ENCODE measurements at regions not wholly inside any gene's neighbourhood (a gene's known extent, or its start where the extent isn't known, plus 50 kb on each side); places are given as distances from the start of the nearest gene placed in this dataset.

DNA sequence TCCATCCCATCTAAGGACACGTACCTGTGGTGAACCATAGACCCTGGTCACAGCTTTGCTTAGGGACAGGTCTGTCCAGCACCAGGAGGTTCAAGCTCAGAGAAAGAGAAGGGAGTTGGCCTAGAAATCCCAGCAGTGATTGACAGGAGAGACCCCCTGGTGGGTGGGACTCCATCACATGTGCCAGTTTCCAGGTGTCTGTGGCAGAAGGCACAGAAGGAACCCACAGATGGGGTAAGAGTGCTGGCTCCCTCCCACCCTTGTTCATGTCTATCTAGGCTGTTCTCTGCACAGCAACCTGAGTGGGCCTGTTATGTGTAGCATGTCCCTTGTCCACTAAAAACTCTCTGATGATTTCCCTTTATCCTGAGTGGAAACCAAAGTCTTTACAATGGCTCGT is 54.0 kb upstream of the GRB10 start:
- peaks cover 38% of the 10 kb centered on the region for H3K27me3 Mint-ChIP-seq (ENCODE audit: insufficient read depth)
- H3K9me3 Mint-ChIP-seq, result no peaks in the 10 kb centered on the region
- no peak for DNase-seq
- H3K4me3 Mint-ChIP-seq, result no peak overlapping the region
- no peaks in the 10 kb centered on the region for H3K36me3 Mint-ChIP-seq (ENCODE audit: low read depth)
- H3K4me1 Mint-ChIP-seq (ENCODE audit: low read depth), result peaks cover 50% of the 10 kb centered on the region
- TF ChIP-seq, protein P1, sequence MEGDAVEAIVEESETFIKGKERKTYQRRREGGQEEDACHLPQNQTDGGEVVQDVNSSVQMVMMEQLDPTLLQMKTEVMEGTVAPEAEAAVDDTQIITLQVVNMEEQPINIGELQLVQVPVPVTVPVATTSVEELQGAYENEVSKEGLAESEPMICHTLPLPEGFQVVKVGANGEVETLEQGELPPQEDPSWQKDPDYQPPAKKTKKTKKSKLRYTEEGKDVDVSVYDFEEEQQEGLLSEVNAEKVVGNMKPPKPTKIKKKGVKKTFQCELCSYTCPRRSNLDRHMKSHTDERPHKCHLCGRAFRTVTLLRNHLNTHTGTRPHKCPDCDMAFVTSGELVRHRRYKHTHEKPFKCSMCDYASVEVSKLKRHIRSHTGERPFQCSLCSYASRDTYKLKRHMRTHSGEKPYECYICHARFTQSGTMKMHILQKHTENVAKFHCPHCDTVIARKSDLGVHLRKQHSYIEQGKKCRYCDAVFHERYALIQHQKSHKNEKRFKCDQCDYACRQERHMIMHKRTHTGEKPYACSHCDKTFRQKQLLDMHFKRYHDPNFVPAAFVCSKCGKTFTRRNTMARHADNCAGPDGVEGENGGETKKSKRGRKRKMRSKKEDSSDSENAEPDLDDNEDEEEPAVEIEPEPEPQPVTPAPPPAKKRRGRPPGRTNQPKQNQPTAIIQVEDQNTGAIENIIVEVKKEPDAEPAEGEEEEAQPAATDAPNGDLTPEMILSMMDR (IDR thresholded peaks at IDR 0.05), result no peak
- no peak overlapping the region for H3K27ac Mint-ChIP-seq

DNA sequence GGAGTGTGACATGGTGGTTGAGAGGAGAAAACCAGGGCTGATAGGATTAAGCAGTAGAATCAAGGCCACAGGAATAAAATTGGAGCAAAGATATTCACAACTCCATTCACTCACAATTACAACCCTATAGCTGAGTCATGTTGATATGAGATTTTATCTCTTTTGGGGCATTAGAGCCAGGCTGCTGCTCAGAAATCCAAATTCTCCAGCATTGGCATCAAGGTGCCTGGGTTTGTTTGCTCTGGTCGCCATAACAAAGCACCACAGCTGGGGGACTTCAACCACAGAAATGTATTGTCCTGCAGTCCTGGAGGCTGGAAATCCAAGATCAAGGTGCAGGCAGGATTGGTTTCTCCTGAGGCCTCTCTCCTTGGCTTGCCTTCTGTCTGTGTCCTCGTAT is 52.5 kb upstream of the GRB10 start:
- peaks cover 50% of the 10 kb centered on the region for H3K4me1 Mint-ChIP-seq (ENCODE audit: low read depth)
- no peak overlapping the region for H3K4me3 Mint-ChIP-seq
- no peak for DNase-seq
- TF ChIP-seq, protein P1 (IDR thresholded peaks at IDR 0.05), result no peak
- H3K27ac Mint-ChIP-seq, result no peak overlapping the region; the same call in 1 of the 2 replicates
- no peaks in the 10 kb centered on the region for H3K9me3 Mint-ChIP-seq
- peaks cover 34% of the 10 kb centered on the region for H3K27me3 Mint-ChIP-seq (ENCODE audit: insufficient read depth)
- no peaks in the 10 kb centered on the region for H3K36me3 Mint-ChIP-seq (ENCODE audit: low read depth)

DNA sequence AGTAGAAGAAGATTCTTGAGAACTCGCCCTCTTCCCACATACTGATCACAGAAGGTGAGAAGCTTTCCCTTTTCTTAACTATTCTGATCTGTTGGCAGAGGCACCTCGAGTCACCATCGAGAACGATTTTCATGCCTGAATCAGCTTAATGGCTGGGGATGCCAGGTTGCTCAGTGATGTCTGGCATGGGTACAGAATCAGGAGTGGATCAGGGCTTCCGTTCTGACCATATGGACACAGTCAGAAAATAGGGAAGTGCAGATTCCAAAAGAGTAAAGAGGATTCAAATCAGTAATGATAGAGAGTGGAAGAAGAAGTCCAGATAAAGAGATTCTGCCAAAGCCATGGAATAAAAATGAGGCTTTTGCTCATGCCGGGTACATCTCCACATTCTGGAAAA is 52.0 kb upstream of the GRB10 start:
- H3K9me3 Mint-ChIP-seq, result no peaks in the 10 kb centered on the region
- H3K27me3 Mint-ChIP-seq (ENCODE audit: insufficient read depth), result peaks cover 34% of the 10 kb centered on the region

DNA sequence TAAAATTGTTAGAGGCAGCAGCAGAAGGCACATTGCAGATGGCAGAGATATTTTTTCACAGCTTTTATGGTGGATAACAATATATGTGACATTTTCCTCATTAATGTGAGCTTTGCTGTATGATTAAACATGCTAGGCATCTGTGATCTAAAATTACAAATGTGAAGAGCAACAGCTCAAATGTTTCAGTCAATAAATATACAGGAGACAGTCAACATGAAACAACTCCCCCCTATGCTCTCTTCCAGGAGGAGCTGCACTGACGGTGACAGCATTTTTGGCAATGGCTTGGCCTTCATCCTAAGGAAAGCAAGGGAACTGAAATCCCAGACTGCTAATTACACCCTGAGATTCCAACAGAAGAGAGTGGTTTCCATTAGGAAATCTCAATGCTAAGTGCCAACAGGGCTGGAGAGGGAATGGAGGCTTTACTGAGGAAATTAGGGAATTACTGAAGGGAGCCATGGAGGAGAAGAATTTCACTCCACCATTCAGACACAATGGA is 51.4 kb upstream of the GRB10 start:
- Mint-ChIP-seq H3K9me3 (no peaks in the 10 kb centered on the region), H3K4me3 (no peak overlapping the region), H3K27ac (no peak overlapping the region), H3K27me3 (ENCODE audit: insufficient read depth) (peaks cover 34% of the 10 kb centered on the region), H3K4me1 (ENCODE audit: low read depth) (peaks cover 50% of the 10 kb centered on the region), H3K36me3 (ENCODE audit: low read depth) (no peaks in the 10 kb centered on the region)
- DNase-seq, result no peak
- TF ChIP-seq, protein P1 (IDR thresholded peaks at IDR 0.05), result no peak

More for the DNA sequence above, 52.0 kb upstream of the GRB10 start:
- Mint-ChIP-seq H3K27ac (no peak overlapping the region; the same call in 1 of the 2 replicates), H3K4me1 (ENCODE audit: low read depth) (peaks cover 50% of the 10 kb centered on the region), H3K4me3 (no peak overlapping the region), H3K36me3 (ENCODE audit: low read depth) (no peaks in the 10 kb centered on the region)
- TF ChIP-seq, protein P1 (IDR thresholded peaks at IDR 0.05), result no peak
- no peak for DNase-seq

DNA sequence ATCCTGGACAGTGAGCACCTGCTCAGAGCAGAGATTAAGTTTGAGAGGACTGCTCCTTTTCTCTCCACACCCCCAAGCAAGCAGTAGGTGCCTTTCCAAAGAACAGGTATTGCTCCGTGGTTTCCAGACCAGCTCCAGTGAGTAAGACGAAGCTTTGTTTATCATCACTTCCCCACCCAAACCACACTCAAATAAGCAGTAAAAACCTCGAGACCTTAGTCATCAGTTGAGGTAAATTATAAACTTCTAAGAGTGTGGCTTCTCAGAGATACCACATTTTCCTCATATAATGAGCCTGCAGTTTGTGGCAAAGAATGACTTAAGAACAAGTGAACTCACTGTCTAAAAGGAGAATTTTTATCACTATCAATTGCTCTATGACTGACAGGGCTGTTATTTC is 50.0 kb upstream of the GRB10 start:
- peaks cover 32% of the 10 kb centered on the region for H3K27me3 Mint-ChIP-seq (ENCODE audit: insufficient read depth)
- TF ChIP-seq, protein P1 (IDR thresholded peaks at IDR 0.05), result no peak
- no peak overlapping the region for H3K27ac Mint-ChIP-seq
- H3K9me3 Mint-ChIP-seq, result no peaks in the 10 kb centered on the region
- no peaks in the 10 kb centered on the region for H3K36me3 Mint-ChIP-seq (ENCODE audit: low read depth)
- H3K4me1 Mint-ChIP-seq (ENCODE audit: low read depth), result peaks cover 45% of the 10 kb centered on the region
- peak; percentile 55 for DNase-seq
- no peak overlapping the region for H3K4me3 Mint-ChIP-seq

All from HFFc6 (cell line).